ENCODE measurements at regions not wholly inside any gene's neighbourhood (a gene's known extent, or its start where the extent isn't known, plus 50 kb on each side); places are given as distances from the start of the nearest gene placed in this dataset.

GRCh38 chr14:44388306-44388705 is 118.8 kb downstream of the FSCB start:
- H4K8ac ChIP-seq (ENCODE audit: low read depth in 2 of 2, low read length in 2 of 2): no peak overlapping the region
- H3K4me2 ChIP-seq (ENCODE audit: low read depth, low read length): no peak overlapping the region
- 0 out of 2 replicates have a peak, but pooled peaks cover 3% of the 10 kb centered on the region for H3K9me3 ChIP-seq (ENCODE audit: control insufficient read depth, insufficient read depth, low read length)
- H3K56ac ChIP-seq (ENCODE audit: extremely low read depth, insufficient read depth, low read length): no peak overlapping the region
- dilution Hi-C loops (cut with HindIII; ENCODE audit: low sequenced_read_pairs, unreplicated experiment): no loop called here
- ATAC-seq (ENCODE audit: low read depth) (no peak), DNase-seq (no peak)
- H3K4me3 ChIP-seq (ENCODE audit: insufficient read depth, low read depth, low read length): no peak overlapping the region
- H3K4me1 ChIP-seq (ENCODE audit: control insufficient read depth, insufficient read depth, low read length): no peaks in the 10 kb centered on the region
- in situ Hi-C loops (cut with MboI; ENCODE audit: low sequenced_read_pairs): no loop called here
- H3K36me3 ChIP-seq (ENCODE audit: control insufficient read depth, insufficient read depth, low read length): no peaks in the 10 kb centered on the region
- TF ChIP-seq CEBPB (IDR thresholded peaks at IDR 0.05; ENCODE audit: low read depth, low read length) (no peak), BHLHE40 (IDR thresholded peaks at IDR 0.05; ENCODE audit: low read depth, low read length) (no peak), MAZ (IDR thresholded peaks at IDR 0.05; ENCODE audit: borderline replicate concordance, low read depth, low read length) (no peak)
- no peak overlapping the region for H3K23ac ChIP-seq (ENCODE audit: low read depth, low read length)
- H3K9me1 ChIP-seq (ENCODE audit: insufficient read depth, low read length): no peaks in the 10 kb centered on the region
- no peak overlapping the region for H4K5ac ChIP-seq (ENCODE audit: low read depth, low read length)
- no TSS peak for BruUV-seq (replicated peaks)
- H2AFZ ChIP-seq (replicated peaks; ENCODE audit: low read length, poor library complexity): no peak overlapping the region
- H2BK120ac ChIP-seq (ENCODE audit: low read depth, low read length): no peak overlapping the region
- POLR2A ChIA-PET (ENCODE audit: unreplicated experiment): no interaction called here
- H3K79me1 ChIP-seq (ENCODE audit: low read depth in 1 of 2, low read length in 2 of 2): no peaks in the 10 kb centered on the region
- no peak overlapping the region for H3K18ac ChIP-seq (ENCODE audit: low read depth, low read length)
- no peak overlapping the region for H3K14ac ChIP-seq (replicated peaks; ENCODE audit: low read depth, low read length)
- no peak overlapping the region for H4K91ac ChIP-seq (ENCODE audit: insufficient read depth, low read depth, low read length)
- H3K9ac ChIP-seq (ENCODE audit: low read depth, low read length): no peak overlapping the region
- no peaks in the 10 kb centered on the region for H4K20me1 ChIP-seq (ENCODE audit: insufficient read depth, low read length)
- H2AK5ac ChIP-seq (ENCODE audit: low read depth, low read length): no peak overlapping the region
- H3K4ac ChIP-seq (ENCODE audit: low read depth, low read length): no peak overlapping the region
- no peak overlapping the region for H2BK5ac ChIP-seq (ENCODE audit: low read depth, low read length, poor library complexity, severe bottlenecking)
- H3K27ac ChIP-seq (ENCODE audit: insufficient read depth, low read length): no peak overlapping the region
- intact Hi-C loops (cut with micrococcal nuclease): no loop called here
- H2BK20ac ChIP-seq (ENCODE audit: low read depth, low read length): no peak overlapping the region
- CTCF ChIA-PET: no interaction called here
- no peak overlapping the region for H2BK15ac ChIP-seq (ENCODE audit: low read depth, low read length)
- H3K27me3 ChIP-seq (ENCODE audit: control insufficient read depth, insufficient read depth, low read length): no peaks in the 10 kb centered on the region
- H2AK9ac ChIP-seq (replicated peaks; ENCODE audit: low read depth, low read length, poor library complexity): no peak overlapping the region
